ENCODE measurements at regions not wholly inside any gene's neighbourhood (a gene's known extent, or its start where the extent isn't known, plus 50 kb on each side); places are given as distances from the start of the nearest gene placed in this dataset.

- no peaks in the 10 kb centered on the region for H4K20me1 ChIP-seq (ENCODE audit: insufficient read depth)
- no peak overlapping the region for H3K4me3 ChIP-seq (IDR thresholded peaks at IDR 0.05; ENCODE audit: insufficient read depth, low read depth, low read length)
- no peaks in the 10 kb centered on the region for H3K36me3 ChIP-seq (ENCODE audit: insufficient read depth)
- no peaks in the 10 kb centered on the region for H3K79me2 ChIP-seq (ENCODE audit: insufficient read depth, low read depth)
- H3K27me3 ChIP-seq (ENCODE audit: insufficient read depth, low read depth) = no peaks in the 10 kb centered on the region
- H3K9ac ChIP-seq = no peak overlapping the region
- TF ChIP-seq CTCF (conservative IDR thresholded peaks at IDR 0.05; ENCODE audit: low read depth, low read length) = no peak
- peaks cover 35% of the 10 kb centered on the region for H3K4me1 ChIP-seq (ENCODE audit: low read depth, poor library complexity, severe bottlenecking)
- no peak overlapping the region for H2AFZ ChIP-seq (ENCODE audit: low read depth)
- H3K27ac ChIP-seq = no peak overlapping the region
- H3K4me2 ChIP-seq = no peak overlapping the region
Measured at GRCh38 chr12:13505224-13505623, 308.7 kb downstream of the EMP1 start.

- no peak overlapping the region for H3K4me3 ChIP-seq (IDR thresholded peaks at IDR 0.05; ENCODE audit: insufficient read depth, low read depth, low read length)
- H3K9ac ChIP-seq = no peak overlapping the region
- H2AFZ ChIP-seq (ENCODE audit: low read depth) = peak overlapping the region; percentile 24; the same call in 1 of the 2 replicates
- no peaks in the 10 kb centered on the region for H4K20me1 ChIP-seq (ENCODE audit: insufficient read depth)
- no peaks in the 10 kb centered on the region for H3K79me2 ChIP-seq (ENCODE audit: insufficient read depth, low read depth)
- peaks cover 35% of the 10 kb centered on the region for H3K4me1 ChIP-seq (ENCODE audit: low read depth, poor library complexity, severe bottlenecking)
- no peaks in the 10 kb centered on the region for H3K27me3 ChIP-seq (ENCODE audit: insufficient read depth, low read depth)
- TF ChIP-seq CTCF (conservative IDR thresholded peaks at IDR 0.05; ENCODE audit: low read depth, low read length) = no peak
- no peak overlapping the region; the same call in 1 of the 2 replicates for H3K4me2 ChIP-seq
- H3K36me3 ChIP-seq (ENCODE audit: insufficient read depth) = no peaks in the 10 kb centered on the region
- peak overlapping the region; percentile 53; the same call in 1 of the 2 replicates for H3K27ac ChIP-seq
Measured at GRCh38 chr12:13504736-13505135, 308.2 kb downstream of the EMP1 start.

GRCh38 chr12:13504074-13504473 is 307.5 kb downstream of the EMP1 start:
- H4K20me1 ChIP-seq (ENCODE audit: insufficient read depth) = no peaks in the 10 kb centered on the region
- peak overlapping the region; percentile 53; the same call in 1 of the 2 replicates for H3K27ac ChIP-seq
- H3K79me2 ChIP-seq (ENCODE audit: insufficient read depth, low read depth) = no peaks in the 10 kb centered on the region
- peak overlapping the region; percentile 24; the same call in 1 of the 2 replicates for H2AFZ ChIP-seq (ENCODE audit: low read depth)
- H3K36me3 ChIP-seq (ENCODE audit: insufficient read depth) = no peaks in the 10 kb centered on the region
- no peak overlapping the region for H3K4me3 ChIP-seq (IDR thresholded peaks at IDR 0.05; ENCODE audit: insufficient read depth, low read depth, low read length)
- no peak for TF ChIP-seq CTCF (conservative IDR thresholded peaks at IDR 0.05; ENCODE audit: low read depth, low read length)
- no peak overlapping the region for H3K9ac ChIP-seq
- peaks cover 35% of the 10 kb centered on the region for H3K4me1 ChIP-seq (ENCODE audit: low read depth, poor library complexity, severe bottlenecking)
- H3K4me2 ChIP-seq = peak overlapping the region; percentile 38; the same call in 1 of the 2 replicates
- no peaks in the 10 kb centered on the region for H3K27me3 ChIP-seq (ENCODE audit: insufficient read depth, low read depth)

- TF ChIP-seq CTCF (conservative IDR thresholded peaks at IDR 0.05; ENCODE audit: low read depth, low read length) = no peak
- Histone ChIP-seq H3K4me2 (peak overlapping the region; percentile 38; the same call in 1 of the 2 replicates), H3K36me3 (ENCODE audit: insufficient read depth) (no peaks in the 10 kb centered on the region), H2AFZ (ENCODE audit: low read depth) (no peak overlapping the region), H3K27me3 (ENCODE audit: insufficient read depth, low read depth) (no peaks in the 10 kb centered on the region), H4K20me1 (ENCODE audit: insufficient read depth) (no peaks in the 10 kb centered on the region), H3K9ac (no peak overlapping the region), H3K4me3 (IDR thresholded peaks at IDR 0.05; ENCODE audit: insufficient read depth, low read depth, low read length) (no peak overlapping the region), H3K4me1 (ENCODE audit: low read depth, poor library complexity, severe bottlenecking) (peaks cover 35% of the 10 kb centered on the region), H3K79me2 (ENCODE audit: insufficient read depth, low read depth) (no peaks in the 10 kb centered on the region), H3K27ac (peak overlapping the region; percentile 53; the same call in 1 of the 2 replicates)
Measured at GRCh38 chr12:13503094-13503835, 306.7 kb downstream of the EMP1 start.
